Adrenal gland (tissue), 9 donors: ENCODE measurements at regions not wholly inside any gene's neighbourhood (a gene's known extent, or its start where the extent isn't known, plus 50 kb on each side); places are given as distances from the start of the nearest gene placed in this dataset.

Experiments
- DNase-seq, 7 donors: peaks; one replicate each; pipeline ENCODE4 v3.0.0-alpha.2; 2019 to 2020
- H3K27ac ChIP-seq, 5 donors: fragments of 200-600 bp; sonication (generic) in 4 of 5; 1 replicate in 3 of 5; 2 replicates in 2 of 5; pipeline versions ENCODE4 v1.5.1 to v1.8.0; 2016 to 2020; ENCODE audit warnings: mild to moderate bottlenecking in 1 of 5
- H3K27me3 ChIP-seq: fragments of 200-600 bp; 2 replicates; pipeline ENCODE4 v1.8.0; 2021
- H3K36me3 ChIP-seq, 2 donors: fragments of 200-600 bp; replicated peaks in 1 of 2; 1 replicate in 1 of 2; 2 replicates in 1 of 2; pipeline versions ENCODE4 v1.5.1 to v1.8.0; 2018 to 2022
- H3K4me1 ChIP-seq, 2 donors: fragments of 200-600 bp; replicated peaks in 1 of 2; 1 replicate in 1 of 2; 2 replicates in 1 of 2; pipeline versions ENCODE4 v1.5.1 to v1.8.0; 2018 to 2021
- H3K4me3 ChIP-seq, 4 donors: fragments of 200-600 bp; sonication (generic) in 3 of 4; one replicate each; pipeline ENCODE4 v1.5.1; 2016 to 2018
- H3K9me3 ChIP-seq, 3 donors: fragments of 200-600 bp; sonication (generic) in 1 of 3; replicated peaks in 1 of 3; 1 replicate in 2 of 3; 2 replicates in 1 of 3; pipeline versions ENCODE4 v1.5.1 to v1.8.0; 2016 to 2021
- CTCF ChIP-seq, 6 experiments: fragments of 450-650 bp in 4 of 6; fragments of 200-600 bp in 2 of 6; sonication (generic) in 1 of 6; IDR thresholded peaks; 1 replicate in 5 of 6; 2 replicates in 1 of 6; pipeline versions ENCODE4 v1.5.1 to v1.8.0; 2016 to 2021; ENCODE audit warnings: antibody characterized with exemption in 6 of 6, mild to moderate bottlenecking in 2 of 6, moderate library complexity in 1 of 6
- POLR2A ChIP-seq, 2 donors: fragments of 450-650 bp; IDR thresholded peaks; one replicate each; pipeline ENCODE4 v1.6.1; 2017; ENCODE audit warnings: antibody characterized with exemption in 2 of 2, mild to moderate bottlenecking in 2 of 2, moderate library complexity in 1 of 2
- WGBS, 4 donors: extraction: QIAGEN DNeasy Blood & Tissue Kit in 2 of 4; methylation state at CpG; one replicate each; pipeline versions ENCODE4 v1.1.5 to v1.1.7; 2013 to 2017; 5-methylcytosine and 5-hydroxymethylcytosine counted together
- intact Hi-C, 2 donors: fragments of 100-400 bp; cut with DNase I; formaldehyde crosslinking; loops; one replicate each; pipeline versions ENCODE4 v1.14.1 to v1.15.0; 2022 to 2023
- donor health status: healthy with polysubstance abuse.
- donor health status: Bipolar disorder and iron deficiency.
- donor health status: DM: yes; HTN: yes; CAD: no.
- donor health status: DM: no; HTN: no; CAD: no.
- donor health status: DM: no; HTN: no; CAD: no.

DNA sequence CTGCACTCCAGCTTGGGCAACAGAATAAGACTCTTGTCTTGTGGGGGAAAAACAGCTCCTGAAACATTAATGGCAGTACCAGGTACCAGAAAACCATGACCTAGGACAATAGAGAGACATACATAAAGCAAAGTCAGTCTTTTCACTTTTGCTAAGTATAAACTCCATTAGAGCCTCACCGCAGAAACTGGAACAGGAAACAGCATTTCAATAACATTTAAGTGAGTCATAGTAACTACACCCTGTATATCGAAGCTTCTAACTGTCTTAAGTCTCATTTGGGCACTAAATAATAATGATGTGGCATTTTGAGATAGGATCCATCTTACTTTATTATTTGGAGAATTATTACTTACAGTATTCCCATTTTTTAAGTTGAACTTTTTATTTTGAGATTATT lies 517.8 kb upstream of the CELF2 start:
- no peak for DNase-seq
- no peak overlapping the region for H3K4me3 ChIP-seq
- 63 to 73% (median 63%) methylated on average over 2 of the region's 2 CpGs for WGBS, 4 donors
- H3K27ac ChIP-seq = no peak overlapping the region
- no peaks in the 10 kb centered on the region for H3K4me1 ChIP-seq
- H3K9me3 ChIP-seq = no peaks in the 10 kb centered on the region
- intact Hi-C loops = no loop called here
- no peaks in the 10 kb centered on the region for H3K36me3 ChIP-seq
- TF ChIP-seq POLR2A (IDR thresholded peaks at IDR 0.05) (no peak), CTCF (IDR thresholded peaks at IDR 0.05) (no peak)
- no peaks in the 10 kb centered on the region for H3K27me3 ChIP-seq

- Histone ChIP-seq H3K36me3 (no peaks in the 10 kb centered on the region), H3K4me3 (no peak overlapping the region), H3K27me3 (no peaks in the 10 kb centered on the region), H3K27ac (no peak overlapping the region), H3K9me3 (no peaks in the 10 kb centered on the region), H3K4me1 (no peaks in the 10 kb centered on the region)
- no peak for DNase-seq
- intact Hi-C loops = no loop called here
- TF ChIP-seq CTCF (IDR thresholded peaks at IDR 0.05) (no peak), POLR2A (IDR thresholded peaks at IDR 0.05) (no peak)
- WGBS, 4 donors = 83 to 92% (median 85%) methylated on average over 2 of the region's 2 CpGs
These were observed 516.7 kb upstream of the CELF2 start for GRCh38 chr10:10500937-10501336.

- WGBS, 4 donors = 60 to 79% (median 66%) methylated on average over 1 of the region's 1 CpG
- Histone ChIP-seq H3K27me3 (no peaks in the 10 kb centered on the region), H3K27ac (no peak overlapping the region), H3K4me1 (no peaks in the 10 kb centered on the region), H3K36me3 (no peaks in the 10 kb centered on the region), H3K9me3 (no peaks in the 10 kb centered on the region), H3K4me3 (no peak overlapping the region)
- TF ChIP-seq CTCF (IDR thresholded peaks at IDR 0.05) = no peak
- no peak for TF ChIP-seq POLR2A (IDR thresholded peaks at IDR 0.05)
- intact Hi-C loops = no loop called here
- no peak for DNase-seq
These were observed 513.9 kb upstream of the CELF2 start for GRCh38 chr10:10503772-10504171.

GRCh38 chr10:10508211-10508610 lies 509.5 kb upstream of the CELF2 start:
- H3K4me3 ChIP-seq = no peak overlapping the region
- no peak overlapping the region for H3K27ac ChIP-seq
- no peaks in the 10 kb centered on the region for H3K36me3 ChIP-seq
- no peaks in the 10 kb centered on the region for H3K27me3 ChIP-seq
- intact Hi-C loops = no loop called here
- DNase-seq = no peak
- H3K9me3 ChIP-seq = no peaks in the 10 kb centered on the region
- H3K4me1 ChIP-seq = no peaks in the 10 kb centered on the region
- WGBS, 4 donors = 65 to 88% (median 86%) methylated on average over 3 of the region's 3 CpGs
- TF ChIP-seq CTCF (IDR thresholded peaks at IDR 0.05) = no peak
